Peyer's patch (tissue), 4 donors: ENCODE measurements at regions not wholly inside any gene's neighbourhood (a gene's known extent, or its start where the extent isn't known, plus 50 kb on each side); places are given as distances from the start of the nearest gene placed in this dataset.

Experiments used
- POLR2A ChIP-seq, 2 donors: fragments of 450-650 bp; IDR thresholded peaks; one replicate each; pipeline ENCODE4 v1.5.1; 2017; ENCODE audit warnings: antibody characterized with exemption in 2 of 2, mild to moderate bottlenecking in 2 of 2, moderate library complexity in 2 of 2
- TF ChIP-seq, protein P1 (sequence below), 6 experiments: fragments of 450-650 bp in 4 of 6; fragments of 200-600 bp in 2 of 6; sonication (generic) in 1 of 6; IDR thresholded peaks; one replicate each; pipeline ENCODE4 v1.5.1; 2017 to 2019; ENCODE audit warnings: antibody characterized with exemption in 6 of 6, mild to moderate bottlenecking in 3 of 6, moderate library complexity in 1 of 6

DNA sequence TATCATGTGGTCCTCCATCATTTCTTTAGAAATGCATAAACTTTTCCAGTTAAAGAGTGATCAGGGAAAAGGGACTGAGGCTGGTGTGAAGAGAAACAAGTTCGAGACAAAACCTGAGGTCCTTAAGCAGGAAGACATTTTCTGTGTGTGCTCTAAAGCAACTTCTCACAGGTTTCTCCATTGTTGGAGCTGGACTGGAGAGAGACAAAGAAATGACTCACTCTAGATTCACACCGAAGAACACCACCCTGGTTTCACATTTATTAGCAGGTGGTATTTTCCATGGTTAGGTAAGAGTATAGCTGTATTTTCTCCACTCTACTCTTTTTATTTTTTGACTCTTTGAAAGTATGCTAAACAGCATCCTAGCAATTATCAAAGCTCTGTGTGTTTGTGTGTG, 736.4 kb downstream of the KCNA4 start:
- TF ChIP-seq, protein P1, sequence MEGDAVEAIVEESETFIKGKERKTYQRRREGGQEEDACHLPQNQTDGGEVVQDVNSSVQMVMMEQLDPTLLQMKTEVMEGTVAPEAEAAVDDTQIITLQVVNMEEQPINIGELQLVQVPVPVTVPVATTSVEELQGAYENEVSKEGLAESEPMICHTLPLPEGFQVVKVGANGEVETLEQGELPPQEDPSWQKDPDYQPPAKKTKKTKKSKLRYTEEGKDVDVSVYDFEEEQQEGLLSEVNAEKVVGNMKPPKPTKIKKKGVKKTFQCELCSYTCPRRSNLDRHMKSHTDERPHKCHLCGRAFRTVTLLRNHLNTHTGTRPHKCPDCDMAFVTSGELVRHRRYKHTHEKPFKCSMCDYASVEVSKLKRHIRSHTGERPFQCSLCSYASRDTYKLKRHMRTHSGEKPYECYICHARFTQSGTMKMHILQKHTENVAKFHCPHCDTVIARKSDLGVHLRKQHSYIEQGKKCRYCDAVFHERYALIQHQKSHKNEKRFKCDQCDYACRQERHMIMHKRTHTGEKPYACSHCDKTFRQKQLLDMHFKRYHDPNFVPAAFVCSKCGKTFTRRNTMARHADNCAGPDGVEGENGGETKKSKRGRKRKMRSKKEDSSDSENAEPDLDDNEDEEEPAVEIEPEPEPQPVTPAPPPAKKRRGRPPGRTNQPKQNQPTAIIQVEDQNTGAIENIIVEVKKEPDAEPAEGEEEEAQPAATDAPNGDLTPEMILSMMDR (IDR thresholded peaks at IDR 0.05), result no peak
- no peak for TF ChIP-seq POLR2A (IDR thresholded peaks at IDR 0.05)
